ENCODE measurements at regions not wholly inside any gene's neighbourhood (a gene's known extent, or its start where the extent isn't known, plus 50 kb on each side); places are given as distances from the start of the nearest gene placed in this dataset.

GRCh38 chr4:83728191-83728590, 192.3 kb downstream of the GPAT3 start:
- no peaks in the 10 kb centered on the region for H3K36me3 Mint-ChIP-seq (ENCODE audit: low read depth)
- H3K4me1 Mint-ChIP-seq, result no peaks in the 10 kb centered on the region

GRCh38 chr4:83725336-83726085, 189.6 kb downstream of the GPAT3 start:
- Mint-ChIP-seq H3K4me3 (no peak overlapping the region), H3K4me1 (no peaks in the 10 kb centered on the region), H3K27me3 (peaks cover 12% of the 10 kb centered on the region), H3K9me3 (peaks cover 13% of the 10 kb centered on the region), H3K27ac (no peak overlapping the region), H3K36me3 (ENCODE audit: low read depth) (no peaks in the 10 kb centered on the region)
- no peak for ATAC-seq
- DNase-seq, result no peak

More at GRCh38 chr4:83728191-83728590, 192.3 kb downstream of the GPAT3 start:
- Mint-ChIP-seq H3K4me3 (no peak overlapping the region), H3K27ac (no peak overlapping the region), H3K27me3 (peaks cover 4% of the 10 kb centered on the region), H3K9me3 (peaks cover 13% of the 10 kb centered on the region)
- no peak for DNase-seq
- no peak for ATAC-seq

GRCh38 chr4:83724485-83725335, 188.8 kb downstream of the GPAT3 start:
- no peak for DNase-seq
- Mint-ChIP-seq H3K4me1 (no peaks in the 10 kb centered on the region), H3K36me3 (ENCODE audit: low read depth) (no peaks in the 10 kb centered on the region), H3K27ac (no peak overlapping the region), H3K4me3 (no peak overlapping the region), H3K27me3 (peaks cover 12% of the 10 kb centered on the region), H3K9me3 (peaks cover 6% of the 10 kb centered on the region)
- ATAC-seq, result no peak

GRCh38 chr4:83723609-83724008, 187.7 kb downstream of the GPAT3 start:
- peaks cover 12% of the 10 kb centered on the region for H3K27me3 Mint-ChIP-seq
- H3K36me3 Mint-ChIP-seq (ENCODE audit: low read depth), result no peaks in the 10 kb centered on the region
- H3K9me3 Mint-ChIP-seq, result no peaks in the 10 kb centered on the region
- H3K4me1 Mint-ChIP-seq, result no peaks in the 10 kb centered on the region
- ATAC-seq (no peak), DNase-seq (no peak)
- no peak overlapping the region for H3K4me3 Mint-ChIP-seq
- no peak overlapping the region for H3K27ac Mint-ChIP-seq

- Mint-ChIP-seq H3K36me3 (ENCODE audit: low read depth) (no peaks in the 10 kb centered on the region), H3K27me3 (peaks cover 12% of the 10 kb centered on the region), H3K9me3 (no peaks in the 10 kb centered on the region), H3K4me1 (no peaks in the 10 kb centered on the region), H3K27ac (no peak overlapping the region), H3K4me3 (no peak overlapping the region)
- DNase-seq, result no peak
- no peak for ATAC-seq
Measured at GRCh38 chr4:83722730-83723269, 186.9 kb downstream of the GPAT3 start.

- no peak for DNase-seq
- Mint-ChIP-seq H3K27ac (no peak overlapping the region), H3K27me3 (peaks cover 11% of the 10 kb centered on the region), H3K36me3 (ENCODE audit: low read depth) (no peaks in the 10 kb centered on the region), H3K9me3 (no peaks in the 10 kb centered on the region), H3K4me3 (no peak overlapping the region), H3K4me1 (no peaks in the 10 kb centered on the region)
- ATAC-seq, result no peak
Measured at GRCh38 chr4:83716874-83717273, 181.0 kb downstream of the GPAT3 start.

GRCh38 chr4:83712890-83713289, 177.0 kb downstream of the GPAT3 start:
- DNase-seq, result no peak

GRCh38 chr4:83709627-83710026, 173.7 kb downstream of the GPAT3 start:
- H3K4me1 Mint-ChIP-seq, result no peaks in the 10 kb centered on the region
- peaks cover 3% of the 10 kb centered on the region for H3K27me3 Mint-ChIP-seq
- no peak overlapping the region for H3K27ac Mint-ChIP-seq
- H3K9me3 Mint-ChIP-seq, result no peaks in the 10 kb centered on the region
- DNase-seq, result no peak
- no peak overlapping the region for H3K4me3 Mint-ChIP-seq
- H3K36me3 Mint-ChIP-seq (ENCODE audit: low read depth), result no peaks in the 10 kb centered on the region
- ATAC-seq, result no peak

More at GRCh38 chr4:83712890-83713289, 177.0 kb downstream of the GPAT3 start:
- no peaks in the 10 kb centered on the region for H3K4me1 Mint-ChIP-seq
- ATAC-seq, result no peak
- peaks cover 3% of the 10 kb centered on the region for H3K27me3 Mint-ChIP-seq
- no peak overlapping the region for H3K4me3 Mint-ChIP-seq
- H3K36me3 Mint-ChIP-seq (ENCODE audit: low read depth), result no peaks in the 10 kb centered on the region
- no peaks in the 10 kb centered on the region for H3K9me3 Mint-ChIP-seq
- H3K27ac Mint-ChIP-seq, result no peak overlapping the region

- Mint-ChIP-seq H3K27me3 (no peaks in the 10 kb centered on the region), H3K4me1 (no peaks in the 10 kb centered on the region), H3K36me3 (ENCODE audit: low read depth) (no peaks in the 10 kb centered on the region), H3K9me3 (no peaks in the 10 kb centered on the region), H3K4me3 (no peak overlapping the region), H3K27ac (no peak overlapping the region)
- DNase-seq (no peak), ATAC-seq (no peak)
Measured at GRCh38 chr4:83708500-83709175, 172.7 kb downstream of the GPAT3 start.

GRCh38 chr4:83704786-83705185, 168.9 kb downstream of the GPAT3 start:
- H3K4me1 Mint-ChIP-seq, result no peaks in the 10 kb centered on the region
- H3K4me3 Mint-ChIP-seq, result no peak overlapping the region
- H3K27me3 Mint-ChIP-seq, result no peaks in the 10 kb centered on the region
- peaks cover 9% of the 10 kb centered on the region for H3K9me3 Mint-ChIP-seq
- no peaks in the 10 kb centered on the region for H3K36me3 Mint-ChIP-seq (ENCODE audit: low read depth)
- no peak overlapping the region for H3K27ac Mint-ChIP-seq
- ATAC-seq (no peak), DNase-seq (no peak)

- Mint-ChIP-seq H3K4me1 (no peaks in the 10 kb centered on the region), H3K9me3 (peaks cover 9% of the 10 kb centered on the region), H3K4me3 (no peak overlapping the region), H3K36me3 (ENCODE audit: low read depth) (no peaks in the 10 kb centered on the region), H3K27me3 (no peaks in the 10 kb centered on the region), H3K27ac (no peak overlapping the region)
- DNase-seq (no peak), ATAC-seq (no peak)
Measured at GRCh38 chr4:83703752-83704151, 167.8 kb downstream of the GPAT3 start.

- DNase-seq (no peak), ATAC-seq (no peak)
- H3K36me3 Mint-ChIP-seq (ENCODE audit: low read depth), result no peaks in the 10 kb centered on the region
- no peak overlapping the region for H3K27ac Mint-ChIP-seq
- H3K4me1 Mint-ChIP-seq, result no peaks in the 10 kb centered on the region
- peaks cover 9% of the 10 kb centered on the region for H3K9me3 Mint-ChIP-seq
- no peak overlapping the region for H3K4me3 Mint-ChIP-seq
- H3K27me3 Mint-ChIP-seq, result peaks cover 3% of the 10 kb centered on the region
Measured at GRCh38 chr4:83701041-83701440, 165.1 kb downstream of the GPAT3 start.

- H3K27me3 Mint-ChIP-seq, result peaks cover 6% of the 10 kb centered on the region
- no peak for DNase-seq
- no peak for ATAC-seq
- H3K36me3 Mint-ChIP-seq (ENCODE audit: low read depth), result no peaks in the 10 kb centered on the region
- no peaks in the 10 kb centered on the region for H3K4me1 Mint-ChIP-seq
- H3K4me3 Mint-ChIP-seq, result no peak overlapping the region
- H3K9me3 Mint-ChIP-seq, result peaks cover 9% of the 10 kb centered on the region
- no peak overlapping the region for H3K27ac Mint-ChIP-seq
Measured at GRCh38 chr4:83699358-83699757, 163.4 kb downstream of the GPAT3 start.

- no peaks in the 10 kb centered on the region for H3K4me1 Mint-ChIP-seq
- H3K27ac Mint-ChIP-seq, result no peak overlapping the region
- H3K4me3 Mint-ChIP-seq, result no peak overlapping the region
- H3K27me3 Mint-ChIP-seq, result peaks cover 5% of the 10 kb centered on the region
- no peaks in the 10 kb centered on the region for H3K9me3 Mint-ChIP-seq
- no peak for DNase-seq
- peak; percentile 24 for ATAC-seq
- no peaks in the 10 kb centered on the region for H3K36me3 Mint-ChIP-seq (ENCODE audit: low read depth)
Measured at GRCh38 chr4:83692028-83692427, 156.1 kb downstream of the GPAT3 start.

All from activated naive CD8-positive, alpha-beta T cell treated with anti-CD3 and anti-CD28 coated beads, Interleukin-2, amount 50 U/mL, for 24 hours (primary cell).